ENCODE measurements at regions not wholly inside any gene's neighbourhood (a gene's known extent, or its start where the extent isn't known, plus 50 kb on each side); places are given as distances from the start of the nearest gene placed in this dataset.

DNA sequence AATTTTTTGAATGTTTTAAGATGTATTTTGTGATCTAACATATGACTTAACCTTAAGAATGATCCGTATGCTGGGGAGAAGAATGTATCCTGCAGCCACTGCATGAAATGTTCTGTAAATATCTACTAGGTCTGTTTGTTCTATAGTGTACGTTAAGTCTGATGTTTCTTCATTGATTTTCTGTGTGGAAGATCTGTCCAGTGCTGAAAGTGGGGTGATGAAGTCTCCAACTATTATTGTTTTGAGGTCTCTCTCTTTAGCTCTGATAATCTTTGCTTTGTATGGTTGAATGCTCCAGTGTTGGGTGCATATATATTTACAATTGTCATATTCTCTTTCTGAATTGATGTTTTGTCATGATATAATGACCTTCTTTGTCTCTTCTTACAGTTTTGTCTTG lies 82.5 kb upstream of the LHCGR start (continued):
- TF ChIP-seq KDM5A (IDR thresholded peaks at IDR 0.05; ENCODE audit: low read length) (no peak), RXRA (IDR thresholded peaks at IDR 0.05; ENCODE audit: insufficient read depth, low read depth, low read length) (no peak), RBBP5 (IDR thresholded peaks at IDR 0.05; ENCODE audit: borderline replicate concordance, low read depth, low read length) (no peak), JUND (IDR thresholded peaks at IDR 0.05; ENCODE audit: low read length) (no peak), TEAD4 (IDR thresholded peaks at IDR 0.05; ENCODE audit: low read depth, low read length) (no peak), RAD21 (IDR thresholded peaks at IDR 0.05 in 1 of 2, conservative IDR thresholded peaks at IDR 0.05 in 1 of 2; ENCODE audit: low read depth in 2 of 2, low read length in 2 of 2) (no peak), GABPA (IDR thresholded peaks at IDR 0.05; ENCODE audit: borderline replicate concordance, insufficient read depth, low read length) (no peak)
